Dermis blood vessel endothelial cell (primary cell): ENCODE measurements at regions not wholly inside any gene's neighbourhood (a gene's known extent, or its start where the extent isn't known, plus 50 kb on each side); places are given as distances from the start of the nearest gene placed in this dataset.
A peak's percentile ranks its signal among the peaks of the same experiment; 100 is the strongest.
"Not testable (repeated sequence)": the region's sequence is repeated elsewhere in the genome, so short reads cannot be mapped to it uniquely, and the experiment has no call there.

Experiments
- DNase-seq: peaks from one replicate; pipeline ENCODE4 v3.0.0; 2010

DNA sequence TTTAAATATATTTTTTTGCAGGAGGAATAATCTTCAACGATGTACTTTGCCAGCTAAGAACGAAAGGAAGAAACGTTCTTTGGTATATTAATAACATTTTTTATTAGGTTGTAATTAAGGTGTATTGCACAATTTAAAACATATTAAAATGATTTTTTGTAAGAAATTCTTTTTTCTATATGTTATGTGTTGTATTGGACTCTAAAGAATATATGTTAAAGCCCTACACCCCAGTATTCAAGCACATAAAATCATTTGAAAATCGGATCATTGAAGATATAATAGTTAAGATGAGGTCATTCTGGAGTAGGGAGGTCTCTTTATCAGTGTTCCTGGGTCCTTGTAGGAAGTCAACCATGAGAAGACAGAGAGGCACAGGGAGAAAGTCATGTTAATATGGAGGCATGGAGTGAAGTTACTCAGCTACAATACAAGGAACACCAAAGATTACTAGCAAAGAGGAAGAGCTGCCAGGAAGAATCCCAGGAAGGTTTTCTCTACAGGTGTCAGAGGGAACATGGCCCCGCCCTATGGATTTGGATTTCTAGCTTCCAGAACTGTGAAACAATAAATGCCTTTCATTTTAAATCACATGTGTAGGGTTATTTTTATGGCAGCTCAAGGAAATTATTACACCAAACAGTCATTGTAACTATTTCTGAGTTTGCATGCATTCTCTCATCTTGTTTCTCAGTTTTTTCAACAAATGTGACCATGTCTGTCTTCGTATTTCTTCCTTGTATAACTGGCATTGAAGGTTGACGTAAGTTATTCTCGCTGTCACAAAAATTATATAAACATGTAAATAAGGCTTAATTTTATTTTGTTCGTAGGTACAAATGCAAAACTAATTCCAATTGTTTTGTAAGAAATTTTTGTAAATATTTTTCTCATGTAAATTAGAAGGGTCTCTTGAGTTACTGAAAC lies 75.4 kb upstream of the VPREB1 start:
- DNase-seq: no peak

DNA sequence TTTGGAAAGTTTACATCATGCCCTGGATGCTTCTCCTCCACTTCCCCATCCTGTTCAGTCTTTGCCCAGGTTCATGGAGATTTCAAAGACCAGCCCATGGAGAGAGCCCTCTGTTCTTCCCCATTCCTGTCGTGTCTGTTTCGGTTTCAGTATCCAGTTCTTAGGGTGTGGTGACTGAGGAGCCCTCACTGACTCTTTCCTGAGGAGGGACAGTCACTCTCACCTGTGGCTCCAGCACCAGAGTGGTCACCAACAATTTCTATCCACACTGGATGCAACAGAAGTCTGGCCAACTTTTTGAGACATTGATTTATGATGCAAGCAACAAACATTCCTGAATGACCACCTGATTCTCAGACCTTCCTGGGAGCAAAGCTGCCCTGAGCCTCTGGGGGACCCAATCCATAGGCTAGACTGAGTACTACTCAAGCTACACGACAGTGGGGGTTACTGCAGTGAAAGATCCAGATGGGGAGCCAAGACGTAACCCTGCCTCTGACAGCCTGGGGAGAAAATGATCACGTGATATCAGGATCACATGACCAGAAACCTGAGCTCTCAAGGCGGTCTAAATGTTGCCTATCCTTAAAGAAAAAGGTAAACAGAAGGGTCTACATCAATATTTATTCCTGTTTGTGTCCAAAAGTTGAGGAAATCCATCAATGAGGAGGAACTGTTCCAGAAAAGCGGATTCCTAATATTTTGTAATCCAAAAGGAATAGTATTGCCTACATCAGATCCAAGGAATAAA lies 76.2 kb upstream of the VPREB1 start:
- DNase-seq: no peak

DNA sequence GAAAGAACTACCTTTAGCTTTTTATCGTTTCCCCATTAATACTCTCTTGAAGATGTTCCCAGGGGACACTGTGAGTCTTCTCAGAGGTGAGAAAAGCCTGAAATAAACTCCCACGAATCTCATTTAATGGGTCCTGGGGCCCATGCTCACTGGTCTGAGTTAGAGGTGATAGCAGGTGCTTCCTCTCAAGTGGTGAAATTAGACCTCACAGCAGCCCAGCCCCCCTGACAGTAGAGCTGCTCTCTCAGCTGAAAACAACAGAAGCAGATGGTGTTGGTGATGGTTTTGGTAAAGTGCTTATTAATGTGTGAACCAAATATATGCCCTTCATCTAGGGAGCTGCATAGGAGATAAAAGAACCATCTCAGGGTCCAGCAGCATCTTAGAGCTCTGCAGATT lies 76.8 kb upstream of the VPREB1 start:
- DNase-seq: no peak

DNA sequence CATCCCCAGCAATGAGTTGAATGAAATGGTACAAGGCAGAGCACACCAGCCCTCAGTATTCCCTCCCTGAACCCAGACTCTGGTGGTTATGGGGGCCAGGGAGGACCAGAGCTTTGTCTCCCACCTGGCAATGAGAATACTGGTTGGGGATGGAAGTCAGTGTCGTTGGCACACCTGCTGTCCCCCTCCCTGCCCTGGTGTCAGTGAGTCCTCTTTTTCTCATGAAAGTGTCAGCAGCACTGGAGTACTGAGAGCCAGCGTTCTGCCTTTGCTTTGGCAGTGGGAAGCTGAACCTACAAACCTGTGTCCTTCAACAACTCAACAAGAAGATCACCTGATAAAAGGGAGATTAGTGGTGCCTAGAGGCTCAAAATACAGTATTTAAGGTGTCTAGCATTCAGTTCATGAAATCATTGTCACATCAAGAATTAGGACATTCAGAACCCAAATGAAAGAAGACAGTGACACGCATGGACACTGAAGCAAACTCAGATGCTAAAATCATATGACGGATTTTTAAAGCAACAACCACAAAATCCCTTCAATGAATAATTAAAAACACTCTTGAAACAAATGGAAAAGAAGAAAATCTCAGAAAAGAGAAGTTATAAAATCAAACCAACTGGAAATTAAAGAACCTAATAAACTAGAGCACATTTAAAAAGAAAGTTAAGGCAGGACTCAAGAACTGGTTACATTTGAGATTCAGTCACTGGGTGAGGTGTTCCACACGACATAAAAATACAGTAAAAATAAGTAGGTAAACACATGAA lies 77.5 kb upstream of the VPREB1 start:
- no peak for DNase-seq

DNA sequence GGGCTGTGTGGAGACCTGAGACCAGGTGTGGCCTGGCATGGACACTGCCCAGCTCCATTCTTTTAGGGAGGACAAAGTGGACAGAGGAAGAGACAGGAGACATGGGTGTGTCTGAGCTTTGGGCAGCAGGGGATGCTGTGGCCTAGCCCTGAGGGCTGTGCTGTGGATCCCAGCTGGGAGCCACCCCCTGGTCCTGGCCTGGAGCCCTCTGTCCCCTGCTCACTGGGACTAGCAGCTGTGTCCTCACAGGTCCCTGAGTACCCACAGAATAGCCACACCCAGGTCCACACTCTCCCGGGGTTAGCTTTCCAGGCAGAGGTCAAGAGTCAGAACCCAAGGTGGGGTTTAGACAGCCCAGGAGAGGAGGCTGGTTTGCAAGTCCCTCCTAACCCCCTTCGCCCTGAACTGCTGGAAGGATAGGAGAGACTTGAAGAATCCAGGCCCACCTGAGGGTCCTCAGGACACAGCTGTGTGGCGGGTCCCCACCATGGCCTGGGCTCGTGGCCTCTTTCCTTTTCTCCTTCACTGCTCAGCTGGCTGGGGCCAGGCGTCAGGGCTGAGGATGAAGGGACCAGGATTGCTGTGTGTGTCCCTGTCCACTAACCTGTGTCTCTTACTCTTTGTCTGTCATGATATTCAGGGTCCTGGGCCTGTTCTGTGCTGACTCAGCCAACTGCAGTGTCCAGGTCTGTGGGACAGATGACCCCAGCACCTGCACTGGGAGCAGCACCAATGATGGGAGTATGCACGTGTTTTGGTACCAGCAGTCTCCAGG lies 78.5 kb upstream of the VPREB1 start:
- DNase-seq: no peak

DNA sequence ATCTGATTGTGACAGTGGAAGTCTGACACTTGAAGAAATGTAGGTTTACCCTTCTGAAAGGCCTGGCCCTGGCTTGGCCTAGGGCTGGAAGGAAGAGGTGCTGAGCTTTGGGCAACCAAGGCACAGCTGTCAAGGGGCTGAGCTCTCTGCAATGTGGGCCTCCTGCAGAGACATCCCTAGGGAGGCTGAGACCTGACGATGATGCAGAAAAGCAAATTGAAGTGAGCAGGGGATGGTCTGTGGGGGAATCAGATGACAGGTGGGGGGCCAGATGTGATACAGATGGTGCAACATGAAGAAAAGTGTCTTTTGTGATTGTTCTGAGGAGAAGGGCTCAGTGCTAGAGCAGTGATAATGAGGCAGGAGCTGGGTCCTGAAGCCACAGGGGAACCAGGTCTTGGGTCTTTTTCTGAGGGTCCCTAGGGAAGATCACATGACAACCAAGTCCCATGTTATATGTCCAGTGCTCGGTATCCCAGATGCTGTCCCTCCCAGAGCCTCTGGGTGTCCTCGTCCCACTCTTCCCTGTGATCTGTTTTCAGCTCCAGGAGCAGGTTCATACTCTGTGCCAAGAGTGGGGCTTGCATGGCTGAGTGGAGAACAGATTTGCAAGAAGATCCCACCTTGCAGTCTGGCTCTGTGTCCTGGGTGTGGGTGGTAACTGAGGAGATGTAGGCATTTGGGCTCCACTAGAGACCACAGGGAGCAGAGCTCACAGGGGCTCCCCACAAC lies 79.9 kb upstream of the VPREB1 start:
- DNase-seq: no peak

DNA sequence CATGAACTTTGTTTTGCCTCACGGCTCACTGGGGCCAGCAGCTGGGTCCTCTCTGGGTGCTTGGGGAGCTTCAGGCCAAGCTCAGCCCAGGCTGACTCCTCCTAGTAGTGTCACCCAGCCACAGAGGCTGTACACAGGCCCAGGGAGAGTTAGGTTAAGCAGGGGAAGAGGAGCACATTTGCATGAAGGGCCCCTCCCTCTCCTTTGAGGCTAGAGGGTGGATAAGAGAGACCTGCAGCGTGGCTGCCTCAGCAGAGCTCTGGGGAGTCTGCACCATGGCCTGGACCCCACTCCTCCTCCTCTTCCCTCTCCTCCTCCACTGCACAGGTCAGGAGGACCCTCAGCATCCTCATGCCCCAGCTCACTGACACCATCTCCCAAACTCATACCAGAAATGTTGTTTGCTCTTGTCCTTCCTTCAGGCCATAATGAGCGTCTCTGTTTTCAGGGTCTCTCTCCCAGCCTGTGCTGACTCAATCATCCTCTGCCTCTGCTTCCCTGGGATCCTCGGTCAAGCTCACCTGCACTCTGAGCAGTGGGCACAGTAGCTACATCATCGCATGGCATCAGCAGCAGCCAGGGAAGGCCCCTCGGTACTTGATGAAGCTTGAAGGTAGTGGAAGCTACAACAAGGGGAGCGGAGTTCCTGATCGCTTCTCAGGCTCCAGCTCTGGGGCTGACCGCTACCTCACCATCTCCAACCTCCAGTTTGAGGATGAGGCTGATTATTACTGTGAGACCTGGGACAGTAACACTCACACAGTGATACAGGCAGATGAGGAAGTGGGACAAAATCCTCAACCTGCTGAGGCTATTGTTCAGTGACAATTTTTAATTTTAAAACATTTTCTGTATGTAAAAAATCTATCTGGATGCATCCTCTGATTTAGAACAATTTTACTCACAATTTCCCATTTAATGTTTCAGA lies 82.4 kb upstream of the VPREB1 start:
- DNase-seq: no peak

DNA sequence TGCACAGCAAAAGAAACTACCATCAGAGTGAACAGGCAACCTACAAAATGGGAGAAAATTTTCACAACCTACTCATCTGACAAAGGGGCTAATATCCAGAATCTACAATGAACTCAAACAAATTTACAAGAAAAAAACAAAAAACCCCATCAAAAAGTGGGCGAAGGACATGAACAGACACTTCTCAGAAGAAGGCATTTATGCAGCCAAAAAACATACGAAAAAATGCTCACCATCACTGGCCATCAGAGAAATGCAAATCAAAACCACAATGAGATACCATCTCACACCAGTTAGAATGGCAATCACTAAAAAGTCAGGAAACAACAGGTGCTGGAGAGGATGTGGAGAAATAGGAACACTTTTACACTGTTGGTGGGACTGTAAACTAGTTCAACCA lies 83.8 kb upstream of the VPREB1 start:
- not testable (repeated sequence) for DNase-seq

DNA sequence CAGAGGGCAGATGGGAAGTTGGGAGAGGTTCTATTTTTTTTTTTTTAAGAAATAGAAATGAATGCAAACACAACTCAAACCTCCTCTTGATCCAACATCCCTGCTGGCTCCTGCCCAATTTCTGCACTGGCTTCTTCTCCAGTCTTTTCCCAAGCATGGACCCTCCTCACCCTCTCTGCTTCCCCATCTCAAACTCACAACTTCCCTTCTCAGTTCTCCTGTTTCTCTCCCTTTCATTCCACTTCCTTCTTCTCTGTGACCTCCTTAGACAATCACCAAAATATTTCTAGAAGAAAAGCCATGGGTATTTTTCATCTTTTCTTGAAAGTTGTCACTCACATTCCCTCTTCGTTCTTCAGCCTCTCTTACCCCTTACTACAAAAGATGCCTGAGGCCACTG lies 85.2 kb upstream of the VPREB1 start:
- no peak for DNase-seq

DNA sequence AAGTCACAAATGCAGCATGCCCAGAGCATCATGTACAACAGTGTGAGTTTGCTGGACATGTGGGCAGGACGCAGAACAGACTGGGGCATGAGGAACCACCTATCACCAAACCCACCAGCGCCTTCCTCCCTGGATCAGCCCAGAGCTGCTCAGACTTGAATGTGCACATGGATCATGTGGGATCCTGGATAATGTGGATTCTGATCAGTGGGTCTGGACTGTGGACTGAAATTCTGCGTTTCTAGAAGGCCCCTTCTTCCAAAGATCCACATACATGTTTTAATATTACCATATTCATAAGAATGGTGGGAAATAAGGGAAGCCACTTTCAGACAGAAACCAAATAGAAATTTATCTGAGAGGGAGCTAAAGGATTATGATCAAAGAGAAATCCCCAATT lies 85.6 kb upstream of the VPREB1 start:
- DNase-seq: no peak

DNA sequence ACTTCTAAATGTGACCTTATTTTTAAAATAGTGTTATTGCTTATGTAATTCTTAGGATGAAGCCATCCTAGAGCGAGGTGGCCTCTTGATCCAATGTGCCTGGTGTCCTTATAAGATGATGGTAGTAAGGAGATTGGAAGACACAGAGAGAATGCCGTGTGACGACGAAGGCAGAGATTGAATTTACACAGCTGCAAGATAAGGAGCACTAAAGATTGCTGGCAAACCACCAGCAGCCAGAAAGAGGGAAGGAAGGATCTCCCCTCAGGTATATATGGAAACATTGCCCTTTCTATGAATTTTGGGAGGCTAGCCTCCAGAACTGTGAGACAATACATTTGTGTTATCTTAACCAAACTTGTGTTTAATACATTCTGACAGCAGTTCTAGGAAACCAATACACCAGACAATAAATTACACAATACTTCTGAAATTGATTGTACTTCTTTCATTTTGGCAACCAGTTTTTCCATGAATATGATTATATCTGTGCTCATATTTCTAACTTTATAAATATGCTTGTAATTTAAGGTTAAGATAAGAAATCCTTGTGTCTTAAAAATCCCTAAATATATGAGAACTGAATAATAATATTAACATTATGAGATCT lies 86.3 kb upstream of the VPREB1 start:
- no peak for DNase-seq

DNA sequence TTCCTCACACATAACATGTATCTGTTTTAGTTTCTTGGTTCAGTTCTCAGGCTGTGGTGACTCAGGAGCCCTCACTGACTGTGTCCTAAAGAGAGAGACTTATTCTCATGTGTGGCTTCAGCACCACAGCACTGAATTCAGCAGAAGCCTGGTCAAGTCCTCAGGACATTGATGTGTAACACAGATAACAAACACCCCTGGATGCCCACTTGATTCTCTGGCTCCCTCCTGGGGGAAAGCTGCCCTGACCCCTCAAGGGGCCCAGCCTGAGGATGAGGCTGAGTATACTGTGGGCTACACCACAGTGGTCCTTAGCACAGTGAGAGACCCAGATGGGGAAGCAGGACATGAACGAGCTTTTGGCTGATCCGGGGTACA lies 87.2 kb upstream of the VPREB1 start:
- no peak for DNase-seq

DNA sequence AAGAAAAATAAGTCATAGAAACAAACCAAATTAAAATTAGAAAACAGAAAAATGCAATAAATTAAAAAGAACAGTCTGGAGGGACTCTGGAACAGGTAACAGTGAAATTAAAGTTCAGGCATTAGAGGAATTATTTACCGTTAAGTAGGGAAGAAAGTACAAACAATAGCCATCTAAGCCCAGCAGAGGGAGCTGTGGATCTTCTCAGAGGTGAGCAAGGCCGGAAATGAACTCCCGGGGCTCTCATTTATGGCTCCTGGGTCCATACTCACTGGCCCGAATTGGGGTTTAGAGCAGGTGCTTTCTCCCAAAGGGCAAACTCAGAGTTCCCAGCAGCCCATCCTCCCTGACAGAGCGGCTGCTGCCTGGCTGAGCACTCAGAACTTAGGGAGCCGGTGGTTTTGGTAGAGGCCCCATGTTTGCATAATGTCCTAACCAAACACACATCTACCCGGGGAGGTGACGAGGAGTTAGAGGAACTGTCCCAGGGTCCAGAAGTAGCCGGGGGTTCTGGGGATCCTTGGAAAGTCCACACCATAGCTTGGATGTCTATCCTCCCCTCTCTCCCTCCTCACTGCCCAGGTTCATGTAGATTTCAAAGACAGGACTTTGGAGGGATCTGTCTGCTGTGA lies 87.8 kb upstream of the VPREB1 start:
- peak; percentile 80 for DNase-seq

DNA sequence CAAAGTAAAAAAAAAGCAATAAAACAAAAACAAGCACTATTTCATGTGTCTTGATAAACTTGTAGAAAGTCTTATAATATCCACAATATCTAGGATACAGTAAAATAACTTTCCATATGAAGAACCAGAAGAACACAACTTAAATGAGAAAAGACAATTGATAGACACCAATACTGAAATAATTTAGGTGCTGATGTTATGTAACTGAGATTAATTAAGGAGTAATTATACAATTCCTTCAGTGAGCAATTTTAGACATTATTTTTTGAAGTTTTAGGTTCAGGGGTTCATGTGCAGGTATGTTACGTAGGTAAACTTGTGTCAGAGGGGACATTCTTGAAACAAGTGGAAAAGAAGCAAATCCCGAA lies 88.3 kb upstream of the VPREB1 start:
- no peak for DNase-seq

DNA sequence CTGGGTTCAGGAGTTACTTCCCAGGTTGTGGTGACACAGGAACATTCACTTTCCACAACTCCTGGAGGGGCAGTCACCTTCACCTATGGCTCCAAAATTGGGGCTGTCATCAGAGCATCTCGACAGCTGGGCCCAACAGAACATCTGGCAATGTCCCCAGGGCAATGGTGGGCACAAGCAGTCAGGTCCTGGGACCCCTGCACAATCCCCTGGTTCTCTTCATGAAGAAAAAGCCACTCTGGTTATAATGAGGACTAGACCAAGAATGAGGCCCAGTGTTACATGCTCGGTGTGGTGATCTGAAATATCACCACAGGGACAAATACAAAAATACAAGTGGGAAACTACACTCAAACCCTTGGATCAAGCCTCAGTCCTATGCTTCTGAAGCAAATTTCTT lies 89.0 kb upstream of the VPREB1 start:
- no peak for DNase-seq

DNA sequence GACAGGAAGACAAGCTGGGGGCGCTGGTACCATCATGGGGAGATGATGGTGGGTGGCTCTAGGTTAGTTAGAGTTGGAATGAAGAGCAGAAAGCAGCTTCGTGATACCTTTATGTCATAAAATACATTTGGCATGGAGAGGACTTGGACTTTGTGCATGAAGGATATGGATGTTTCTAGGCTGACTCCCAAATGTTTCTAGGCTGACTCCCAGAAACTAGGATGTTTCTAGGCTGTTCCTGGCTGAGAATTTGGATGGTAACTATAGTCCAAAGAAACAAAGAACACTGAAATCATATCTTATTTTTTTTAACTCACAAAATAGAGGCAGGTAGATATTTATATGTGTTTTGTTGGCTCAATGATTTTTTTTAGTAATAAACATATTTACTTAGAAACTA lies 89.4 kb upstream of the VPREB1 start:
- no peak for DNase-seq

DNA sequence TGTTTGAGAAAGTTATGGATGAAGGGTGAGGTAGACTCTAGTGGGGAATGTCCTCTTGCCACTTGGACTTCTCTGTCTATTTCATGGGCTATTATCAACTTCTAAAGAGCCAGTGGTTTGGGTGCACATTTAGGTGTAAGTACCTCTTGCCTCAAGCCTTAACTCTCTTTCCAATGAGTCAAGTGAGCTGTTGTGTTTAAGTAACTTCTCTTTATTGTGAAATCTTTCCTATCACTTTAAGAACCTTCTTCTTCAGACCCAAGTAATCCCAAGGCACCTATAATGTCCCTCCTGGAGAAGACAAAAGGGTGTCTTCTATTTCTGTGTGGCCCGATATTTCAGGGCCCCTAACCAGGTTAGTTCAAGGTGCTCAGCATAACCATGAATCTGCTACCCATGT lies 90.5 kb upstream of the VPREB1 start:
- no peak for DNase-seq

DNA sequence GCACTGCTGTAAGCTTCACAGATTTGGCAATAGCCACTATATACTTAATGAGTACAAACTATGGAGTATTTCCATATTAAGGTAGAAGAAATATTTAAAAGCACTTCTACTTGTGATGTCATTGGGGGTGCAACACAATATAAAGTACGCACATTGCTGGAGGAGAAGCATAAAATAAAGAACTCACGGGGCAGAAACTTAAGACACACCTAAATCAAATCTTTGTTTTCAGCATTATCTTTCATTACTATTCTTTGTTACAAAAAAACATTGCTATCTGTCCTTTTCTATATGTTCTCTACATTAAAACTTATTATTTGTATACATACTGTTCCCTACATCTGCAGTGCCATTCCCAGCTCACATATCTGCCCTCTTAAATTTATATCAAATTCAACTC lies 93.3 kb upstream of the VPREB1 start:
- no peak for DNase-seq

DNA sequence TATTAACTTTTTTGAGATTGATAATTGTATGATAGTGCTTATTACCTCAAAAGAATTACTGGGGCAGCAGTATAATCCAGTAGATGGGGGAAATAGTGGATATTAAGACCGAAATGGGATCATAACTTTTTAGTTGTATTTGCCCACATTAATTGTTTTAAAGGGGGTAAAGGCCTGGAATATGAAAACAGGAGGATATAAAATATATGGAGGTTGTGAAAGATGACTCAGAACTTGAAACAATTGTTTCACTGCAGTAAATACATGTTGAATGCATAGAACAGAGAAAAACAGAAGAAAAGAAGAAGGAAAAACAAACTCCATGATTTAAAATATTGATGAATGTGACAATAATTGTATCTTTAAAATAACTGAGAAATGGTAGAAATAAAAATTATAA lies 94.1 kb upstream of the VPREB1 start:
- DNase-seq: no peak

DNA sequence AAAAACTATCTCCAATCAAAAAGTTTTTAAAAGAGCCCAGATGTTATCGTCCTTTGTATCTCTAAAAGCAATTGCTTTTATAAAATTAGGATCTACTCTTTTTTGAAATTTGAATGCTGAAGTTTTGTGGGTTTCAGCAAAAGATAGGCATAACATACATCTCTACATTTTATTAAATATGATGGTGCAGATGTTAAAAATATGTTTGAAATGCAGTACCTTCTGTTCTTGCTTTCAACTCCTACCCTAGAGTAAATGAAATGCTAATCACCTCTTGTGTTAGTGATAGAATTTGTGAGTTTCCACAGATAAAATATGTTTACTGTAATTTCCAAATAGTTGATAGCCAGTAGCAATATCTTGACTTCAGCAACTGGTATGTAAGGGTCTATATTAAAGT lies 95.7 kb upstream of the VPREB1 start:
- no peak for DNase-seq
